ENCODE measurements at regions not wholly inside any gene's neighbourhood (a gene's known extent, or its start where the extent isn't known, plus 50 kb on each side); places are given as distances from the start of the nearest gene placed in this dataset.
"Not testable (repeated sequence)": the region's sequence is repeated elsewhere in the genome, so short reads cannot be mapped to it uniquely, and the experiment has no call there.

DNA sequence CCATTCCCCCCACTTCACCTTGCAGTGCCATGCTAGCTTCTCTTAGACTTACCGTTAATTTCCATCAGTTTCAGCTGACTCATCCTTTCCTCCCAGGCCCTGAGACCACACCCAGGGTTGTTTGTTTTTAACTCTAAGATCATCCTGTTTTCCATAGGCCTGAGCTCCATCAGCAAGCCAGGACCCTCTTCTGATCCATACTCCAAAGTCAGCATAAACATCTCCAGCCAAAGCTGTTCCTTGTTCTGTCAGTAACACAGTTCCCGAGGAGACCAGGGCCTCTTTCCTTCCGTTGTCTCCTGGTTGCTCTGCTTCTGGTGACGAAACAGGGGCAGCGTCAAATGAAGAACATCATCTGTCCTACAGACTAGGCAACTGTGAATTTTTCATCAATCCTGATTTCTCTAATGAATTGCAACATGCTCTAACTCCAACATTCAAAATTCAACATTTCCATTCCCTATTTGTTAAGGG, 83.8 kb upstream of the HNF1B start:
- no peak for DNase-seq

- no peak for DNase-seq
These were observed 83.2 kb upstream of the HNF1B start for GRCh38 chr17:37827905-37828650.

DNA sequence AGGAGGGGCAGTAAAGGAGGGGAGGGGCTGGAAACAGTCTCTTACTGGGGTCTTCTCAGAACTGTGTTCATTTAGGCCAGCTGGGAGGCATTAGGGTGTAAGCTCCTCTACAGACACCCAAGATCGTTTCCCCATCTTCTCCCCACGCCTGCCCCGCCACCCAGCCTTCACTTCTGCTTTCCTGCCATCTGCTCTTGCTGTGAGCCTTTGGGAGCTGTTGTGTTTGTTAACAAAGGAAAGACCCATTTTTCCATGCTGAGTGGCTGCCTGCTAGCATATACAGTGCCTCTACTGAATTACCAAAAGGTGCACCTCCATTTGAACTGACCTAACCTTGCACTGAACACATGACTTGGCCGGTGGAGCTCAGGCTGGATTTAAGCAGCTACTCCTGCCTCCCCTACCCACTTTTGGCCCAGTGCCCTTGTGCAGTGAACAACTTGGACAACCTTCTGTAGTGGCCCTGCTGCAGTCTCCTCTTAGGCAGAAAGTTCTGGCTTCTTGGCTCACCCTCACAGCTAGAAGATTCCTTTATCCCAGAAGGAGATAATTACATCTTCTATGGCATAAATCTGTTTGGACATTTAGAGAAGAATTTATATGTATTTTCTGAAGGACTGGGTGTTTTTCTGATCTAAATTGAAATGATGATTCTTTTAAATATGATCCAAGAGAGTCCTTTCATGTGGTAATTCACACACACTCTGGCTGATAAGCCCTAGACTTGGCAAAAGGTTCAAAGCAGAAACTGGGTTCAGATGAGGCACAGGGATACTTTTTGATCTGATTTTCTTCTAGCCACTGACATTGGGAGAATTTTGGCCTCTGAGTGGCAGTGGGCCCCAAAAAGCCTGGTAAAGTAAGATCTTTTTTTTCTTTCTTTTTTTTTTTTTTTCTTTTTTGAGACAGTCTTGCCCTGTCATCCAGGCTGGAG, 81.9 kb upstream of the HNF1B start:
- DNase-seq = no peak

GRCh38 chr17:37825851-37826250, 81.0 kb upstream of the HNF1B start:
- DNase-seq = no peak

GRCh38 chr17:37824534-37825485, 80.0 kb upstream of the HNF1B start:
- DNase-seq = no peak

DNA sequence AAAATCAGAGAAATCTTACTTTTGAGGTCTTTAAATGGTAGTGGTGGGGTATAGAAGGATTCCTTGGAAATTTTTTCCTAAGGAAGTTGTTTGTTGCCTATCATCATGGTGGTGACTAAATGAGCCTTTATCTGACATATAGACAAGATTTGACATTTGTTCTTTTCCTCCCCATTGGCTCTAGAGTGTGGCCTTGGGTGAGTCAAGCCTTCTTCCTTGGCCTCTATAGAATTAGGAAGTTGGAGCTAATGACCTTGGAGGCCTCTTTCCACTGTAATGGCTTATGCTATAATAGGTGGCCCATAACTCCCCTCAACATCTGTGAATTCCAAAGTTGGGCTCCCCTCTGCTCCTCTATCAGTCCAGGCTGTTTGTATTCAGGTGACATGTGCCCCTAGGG, 79.1 kb upstream of the HNF1B start:
- DNase-seq = no peak

DNA sequence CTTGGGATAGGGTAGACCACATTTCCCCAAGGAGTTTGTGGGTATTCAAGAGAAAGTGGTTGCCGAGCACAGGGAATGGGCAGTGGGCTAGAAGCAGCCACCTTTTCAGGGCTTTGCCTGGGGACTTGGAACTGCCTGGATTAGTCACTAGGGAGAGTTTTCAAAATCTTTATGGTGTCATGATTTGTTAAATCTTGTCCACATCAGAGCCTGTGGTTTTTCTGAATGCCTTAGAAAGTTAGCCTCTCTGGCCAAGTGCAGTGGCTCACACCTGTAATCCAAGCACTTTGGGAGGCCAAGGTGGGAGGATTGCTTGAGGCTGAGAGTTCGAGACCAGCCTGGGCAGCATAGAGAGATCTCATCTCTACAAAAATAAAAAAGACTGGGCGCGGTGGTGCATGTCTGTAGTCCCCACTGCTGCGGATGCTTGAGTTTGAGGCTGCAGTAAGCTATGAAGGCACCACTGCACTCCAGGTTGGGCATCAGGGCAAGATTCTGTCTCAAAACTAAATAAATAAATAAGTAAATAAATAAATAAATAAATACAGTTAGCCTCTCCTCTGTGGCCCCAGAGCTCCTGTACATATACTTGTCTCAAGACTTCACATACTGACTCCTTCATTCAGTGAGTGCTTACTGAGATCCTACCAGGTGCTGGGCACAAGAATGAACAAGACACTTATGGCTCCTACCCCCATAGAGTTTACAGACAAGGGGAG, 76.3 kb upstream of the HNF1B start:
- DNase-seq = no peak

DNA sequence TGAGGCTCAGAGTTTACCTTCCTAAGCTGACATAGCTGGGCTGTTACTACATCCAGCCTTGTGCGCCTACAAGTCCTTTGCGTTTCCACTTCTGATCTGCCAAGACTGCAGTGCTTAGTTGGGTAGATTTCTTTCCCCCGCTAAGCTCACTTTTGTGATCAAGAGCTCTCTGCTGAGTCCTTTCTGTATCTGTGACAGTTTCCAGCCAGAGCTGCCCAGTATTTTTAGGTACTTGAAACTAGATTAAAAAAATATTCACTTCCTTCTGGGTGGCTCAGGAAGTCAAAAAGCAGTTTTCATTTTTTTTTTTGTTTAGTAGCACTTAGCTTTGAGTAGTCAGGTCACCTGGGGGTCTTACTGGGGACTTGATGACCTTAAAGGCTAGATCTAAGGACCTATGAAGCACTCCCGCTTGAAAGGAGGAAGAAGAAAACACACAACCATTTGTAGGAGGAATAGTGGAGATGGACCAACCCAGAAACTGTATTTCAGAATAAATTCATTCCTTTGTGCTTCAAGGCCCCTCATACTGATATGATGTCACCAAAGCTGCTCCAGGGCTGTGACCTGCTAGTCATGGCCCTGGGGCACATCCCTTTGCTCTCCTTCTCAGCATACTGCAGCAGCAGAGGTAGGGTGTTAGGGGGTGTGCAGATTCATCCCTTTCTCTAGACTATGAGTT, 75.6 kb upstream of the HNF1B start:
- DNase-seq = no peak

- DNase-seq = peak; percentile 14 to 73
These were observed 73.8 kb upstream of the HNF1B start for GRCh38 chr17:37818689-37819088.

GRCh38 chr17:37816950-37817349, 72.1 kb upstream of the HNF1B start:
- no peak for DNase-seq

- no peak for DNase-seq
These were observed 70.7 kb upstream of the HNF1B start for GRCh38 chr17:37815536-37815935.

GRCh38 chr17:37813751-37814150, 68.9 kb upstream of the HNF1B start:
- no peak for DNase-seq

GRCh38 chr17:37808846-37809245, 64.0 kb upstream of the HNF1B start:
- not testable (repeated sequence) for DNase-seq

DNA sequence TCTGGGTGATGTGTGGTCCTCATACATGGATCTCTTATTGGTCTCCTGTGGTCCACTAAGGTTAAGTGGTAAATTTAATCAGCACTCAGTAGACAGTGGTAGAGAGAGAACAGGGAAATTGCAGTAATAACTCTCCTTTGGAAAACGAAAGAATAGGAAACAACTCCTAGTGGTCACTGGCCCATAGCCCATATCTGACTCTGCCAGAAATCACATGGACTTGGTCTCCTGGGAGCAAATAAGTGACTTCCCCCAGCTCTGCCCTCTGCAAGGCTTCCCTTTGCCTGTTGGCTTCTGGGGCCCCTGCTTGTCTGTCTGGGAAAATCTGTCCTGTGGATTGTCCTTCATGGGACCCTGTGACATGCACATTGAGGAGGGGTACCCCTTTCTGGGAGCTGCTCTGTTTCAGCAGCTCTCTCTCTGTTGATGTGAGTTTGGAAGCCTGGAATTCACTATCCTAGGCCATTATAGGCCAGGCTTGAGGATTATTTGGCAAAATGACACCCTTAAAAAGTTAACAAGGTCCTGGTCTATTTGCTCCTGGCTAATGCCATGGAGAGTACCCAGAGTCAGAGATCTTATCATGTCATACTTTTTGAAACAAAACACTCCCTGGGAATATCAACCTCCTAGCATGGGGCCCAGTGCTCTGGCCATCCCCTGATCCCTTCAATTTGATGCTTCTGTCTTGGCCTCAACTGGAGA, 58.0 kb upstream of the HNF1B start:
- DNase-seq = no peak

- no peak for DNase-seq
These were observed 57.3 kb upstream of the HNF1B start for GRCh38 chr17:37802061-37802595.

DNA sequence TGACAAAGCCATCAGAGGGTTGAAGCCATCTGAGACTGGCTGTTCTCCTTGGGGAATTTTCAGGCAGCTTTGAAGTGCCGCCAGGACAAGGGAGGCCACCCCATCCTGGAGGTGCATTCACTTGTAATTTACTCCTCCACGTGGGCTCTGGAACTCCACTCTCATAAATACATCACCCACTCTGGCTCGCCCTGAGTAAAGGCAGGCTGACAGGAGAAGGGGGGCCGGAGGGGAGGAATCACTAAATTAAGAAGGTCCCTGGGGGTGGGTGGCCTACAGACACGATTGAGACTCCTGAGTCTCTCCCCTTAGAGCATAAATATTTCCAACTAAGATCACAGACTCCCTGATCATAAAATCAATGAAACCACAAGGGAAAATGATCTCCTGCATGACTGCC, 56.3 kb upstream of the HNF1B start:
- DNase-seq = no peak

GRCh38 chr17:37797206-37797605, 52.3 kb upstream of the HNF1B start:
- no peak for DNase-seq

- DNase-seq = no peak
These were observed 51.2 kb upstream of the HNF1B start for GRCh38 chr17:37796076-37796475.
